CD4-positive, alpha-beta T cell treated with Interleukin-10 for 1 hour (primary cell): ENCODE measurements at regions not wholly inside any gene's neighbourhood (a gene's known extent, or its start where the extent isn't known, plus 50 kb on each side); places are given as distances from the start of the nearest gene placed in this dataset.
"Not testable (repeated sequence)": the region's sequence is repeated elsewhere in the genome, so short reads cannot be mapped to it uniquely, and the experiment has no call there.

ENCODE experiments used
- DNase-seq: peaks from one replicate; pipeline ENCODE4 v3.0.0-alpha.2; 2020

GRCh38 chr5:163022582-163023128, 414.7 kb upstream of the CCNG1 start:
- no peak for DNase-seq

- DNase-seq, result no peak
Observed at GRCh38 chr5:163023846-163024245, 413.5 kb upstream of the CCNG1 start.

GRCh38 chr5:163024936-163025335, 412.5 kb upstream of the CCNG1 start:
- no peak for DNase-seq

- no peak for DNase-seq
Observed at GRCh38 chr5:163033656-163034055, 403.7 kb upstream of the CCNG1 start.

GRCh38 chr5:163041254-163041653, 396.1 kb upstream of the CCNG1 start:
- DNase-seq, result no peak

- no peak for DNase-seq
Observed at GRCh38 chr5:163079618-163080017, 357.8 kb upstream of the CCNG1 start.

- DNase-seq, result no peak
Observed at GRCh38 chr5:163089230-163089629, 348.2 kb upstream of the CCNG1 start.

- no peak for DNase-seq
Observed at GRCh38 chr5:163089926-163090325, 347.5 kb upstream of the CCNG1 start.

GRCh38 chr5:163094492-163095180, 342.8 kb upstream of the CCNG1 start:
- no peak for DNase-seq

- DNase-seq, result no peak
Observed at GRCh38 chr5:163104464-163104863, 332.9 kb upstream of the CCNG1 start.

- DNase-seq, result no peak
Observed at GRCh38 chr5:163105456-163105855, 331.9 kb upstream of the CCNG1 start.

- DNase-seq, result no peak
Observed at GRCh38 chr5:163106098-163106497, 331.3 kb upstream of the CCNG1 start.

- DNase-seq, result no peak
Observed at GRCh38 chr5:163108351-163108750, 329.0 kb upstream of the CCNG1 start.

GRCh38 chr5:163115011-163115410, 322.4 kb upstream of the CCNG1 start:
- no peak for DNase-seq

GRCh38 chr5:163116618-163117017, 320.8 kb upstream of the CCNG1 start:
- not testable (repeated sequence) for DNase-seq

- no peak for DNase-seq
Observed at GRCh38 chr5:163134061-163134460, 303.3 kb upstream of the CCNG1 start.

- DNase-seq, result no peak
Observed at GRCh38 chr5:163135849-163136248, 301.5 kb upstream of the CCNG1 start.

- DNase-seq, result no peak
Observed at GRCh38 chr5:163161512-163161911, 275.9 kb upstream of the CCNG1 start.

GRCh38 chr5:163162645-163163044, 274.8 kb upstream of the CCNG1 start:
- no peak for DNase-seq

GRCh38 chr5:163163858-163164257, 273.5 kb upstream of the CCNG1 start:
- no peak for DNase-seq

GRCh38 chr5:163165277-163165676, 272.1 kb upstream of the CCNG1 start:
- DNase-seq, result no peak

GRCh38 chr5:163170161-163170560, 267.2 kb upstream of the CCNG1 start:
- not testable (repeated sequence) for DNase-seq

- DNase-seq, result no peak
Observed at GRCh38 chr5:163172540-163173338, 264.7 kb upstream of the CCNG1 start.

GRCh38 chr5:163177971-163178370, 259.4 kb upstream of the CCNG1 start:
- DNase-seq, result no peak
